ENCODE measurements at regions not wholly inside any gene's neighbourhood (a gene's known extent, or its start where the extent isn't known, plus 50 kb on each side); places are given as distances from the start of the nearest gene placed in this dataset.

GRCh38 chr2:126801473-126801872, 97.2 kb upstream of the TEX51 start:
- Histone ChIP-seq H2AFZ (ENCODE audit: low read length) (no peak overlapping the region), H3K9ac (ENCODE audit: insufficient read depth, low read length) (no peak overlapping the region), H3K36me3 (ENCODE audit: control insufficient read depth, insufficient read depth, low read length) (no peaks in the 10 kb centered on the region), H3K27ac (ENCODE audit: insufficient read depth, low read length) (no peak overlapping the region), H3K4me2 (ENCODE audit: extremely low read depth, insufficient read depth, low read length) (no peak overlapping the region), H3K4me3 (replicated peaks in 1 of 4; ENCODE audit: control extremely low read depth in 1 of 4, insufficient read depth in 1 of 4, low read depth in 3 of 4, low read length in 4 of 4) (no peak overlapping the region), H3K27me3 (ENCODE audit: control insufficient read depth, insufficient read depth, low read length) (no peaks in the 10 kb centered on the region), H3K4me1 (ENCODE audit: control insufficient read depth, extremely low read depth, insufficient read depth, low read length) (no peaks in the 10 kb centered on the region), H3K79me2 (ENCODE audit: control insufficient read depth, insufficient read depth, low read length) (no peaks in the 10 kb centered on the region), H3K9me3 (ENCODE audit: control insufficient read depth, insufficient read depth, low read depth, low read length) (no peaks in the 10 kb centered on the region), H4K20me1 (ENCODE audit: control insufficient read depth, extremely low read depth, insufficient read depth, low read length) (no peaks in the 10 kb centered on the region)
- TF ChIP-seq EZH2 (IDR thresholded peaks at IDR 0.05; ENCODE audit: low read length, missing control alignments), result no peak
- no peak for TF ChIP-seq CTCF (conservative IDR thresholded peaks at IDR 0.05 in 1 of 2, IDR thresholded peaks at IDR 0.05 in 1 of 2; ENCODE audit: low read depth in 1 of 2, low read length in 2 of 2)
- DNase-seq (ENCODE audit: low read depth in 2 of 2), result no peak

GRCh38 chr2:126802316-126802715, 96.4 kb upstream of the TEX51 start:
- Histone ChIP-seq H3K27me3 (ENCODE audit: control insufficient read depth, insufficient read depth, low read length) (no peaks in the 10 kb centered on the region), H2AFZ (ENCODE audit: low read length) (no peak overlapping the region), H3K9ac (ENCODE audit: insufficient read depth, low read length) (no peak overlapping the region), H3K36me3 (ENCODE audit: control insufficient read depth, insufficient read depth, low read length) (no peaks in the 10 kb centered on the region), H3K4me2 (ENCODE audit: extremely low read depth, insufficient read depth, low read length) (no peak overlapping the region), H3K79me2 (ENCODE audit: control insufficient read depth, insufficient read depth, low read length) (no peaks in the 10 kb centered on the region), H3K4me1 (ENCODE audit: control insufficient read depth, extremely low read depth, insufficient read depth, low read length) (no peaks in the 10 kb centered on the region), H3K4me3 (replicated peaks in 1 of 4; ENCODE audit: control extremely low read depth in 1 of 4, insufficient read depth in 1 of 4, low read depth in 3 of 4, low read length in 4 of 4) (no peak overlapping the region), H4K20me1 (ENCODE audit: control insufficient read depth, extremely low read depth, insufficient read depth, low read length) (no peaks in the 10 kb centered on the region), H3K27ac (ENCODE audit: insufficient read depth, low read length) (no peak overlapping the region), H3K9me3 (ENCODE audit: control insufficient read depth, insufficient read depth, low read depth, low read length) (no peaks in the 10 kb centered on the region)
- TF ChIP-seq CTCF (conservative IDR thresholded peaks at IDR 0.05 in 1 of 2, IDR thresholded peaks at IDR 0.05 in 1 of 2; ENCODE audit: low read depth in 1 of 2, low read length in 2 of 2) (no peak), EZH2 (IDR thresholded peaks at IDR 0.05; ENCODE audit: low read length, missing control alignments) (no peak)
- DNase-seq (ENCODE audit: low read depth in 2 of 2), result no peak

- Histone ChIP-seq H3K4me2 (ENCODE audit: extremely low read depth, insufficient read depth, low read length) (no peak overlapping the region), H3K27me3 (ENCODE audit: control insufficient read depth, insufficient read depth, low read length) (no peaks in the 10 kb centered on the region), H3K4me1 (ENCODE audit: control insufficient read depth, extremely low read depth, insufficient read depth, low read length) (no peaks in the 10 kb centered on the region), H3K79me2 (ENCODE audit: control insufficient read depth, insufficient read depth, low read length) (no peaks in the 10 kb centered on the region), H3K36me3 (ENCODE audit: control insufficient read depth, insufficient read depth, low read length) (no peaks in the 10 kb centered on the region), H3K9me3 (ENCODE audit: control insufficient read depth, insufficient read depth, low read depth, low read length) (no peaks in the 10 kb centered on the region), H3K27ac (ENCODE audit: insufficient read depth, low read length) (no peak overlapping the region), H3K9ac (ENCODE audit: insufficient read depth, low read length) (no peak overlapping the region), H2AFZ (ENCODE audit: low read length) (no peak overlapping the region), H4K20me1 (ENCODE audit: control insufficient read depth, extremely low read depth, insufficient read depth, low read length) (no peaks in the 10 kb centered on the region), H3K4me3 (replicated peaks in 1 of 4; ENCODE audit: control extremely low read depth in 1 of 4, insufficient read depth in 1 of 4, low read depth in 3 of 4, low read length in 4 of 4) (no peak overlapping the region)
- no peak for TF ChIP-seq EZH2 (IDR thresholded peaks at IDR 0.05; ENCODE audit: low read length, missing control alignments)
- no peak for TF ChIP-seq CTCF (conservative IDR thresholded peaks at IDR 0.05 in 1 of 2, IDR thresholded peaks at IDR 0.05 in 1 of 2; ENCODE audit: low read depth in 1 of 2, low read length in 2 of 2)
- DNase-seq (ENCODE audit: low read depth in 2 of 2), result no peak
These were observed 95.8 kb upstream of the TEX51 start for GRCh38 chr2:126802774-126803433.
